Endodermal cell (in vitro differentiated cells): ENCODE measurements at regions not wholly inside any gene's neighbourhood (a gene's known extent, or its start where the extent isn't known, plus 50 kb on each side); places are given as distances from the start of the nearest gene placed in this dataset.

ENCODE experiments used
- DNase-seq: peaks from one replicate; pipeline ENCODE4 v3.0.0-alpha.2; 2017
- H3K27ac ChIP-seq: 2 replicates; pipeline ENCODE4 v1.5.1; 2013; ENCODE audit warnings: mild to moderate bottlenecking, low read depth, low read length, moderate library complexity
- H3K27me3 ChIP-seq: 2 replicates; pipeline ENCODE4 v1.6.1; 2013; ENCODE audit warnings: mild to moderate bottlenecking, low read length, moderate library complexity; ENCODE audit not compliant: insufficient read depth, control insufficient read depth, poor library complexity, severe bottlenecking
- H3K36me3 ChIP-seq: 2 replicates; pipeline ENCODE4 v1.7.0; 2013; ENCODE audit warnings: mild to moderate bottlenecking, low read length, moderate library complexity; ENCODE audit not compliant: control insufficient read depth, insufficient read depth
- H3K4me1 ChIP-seq: one replicate; pipeline ENCODE4 v1.7.0; 2013; ENCODE audit warnings: low read length; ENCODE audit not compliant: control insufficient read depth, insufficient read depth
- H3K4me3 ChIP-seq: 2 replicates; pipeline ENCODE4 v1.5.1; 2013; ENCODE audit warnings: mild to moderate bottlenecking, low read length, moderate library complexity
- H3K9ac ChIP-seq: 2 replicates; pipeline ENCODE4 v1.6.1; 2013; ENCODE audit warnings: mild to moderate bottlenecking, low read length, moderate library complexity; ENCODE audit not compliant: poor library complexity, severe bottlenecking; ENCODE audit errors: extremely low read depth
- H3K9me3 ChIP-seq: 2 replicates; pipeline ENCODE4 v1.6.1; 2013; ENCODE audit warnings: mild to moderate bottlenecking, low read length, moderate library complexity; ENCODE audit not compliant: control insufficient read depth
- H3K27ac Mint-ChIP-seq: 2 replicates; pipeline ENCODE4 v1.8.0; 2020; ENCODE audit warnings: mixed read lengths
- H3K27me3 Mint-ChIP-seq: 2 replicates; pipeline ENCODE4 v1.8.0; 2021; ENCODE audit warnings: mild to moderate bottlenecking, mixed read lengths; ENCODE audit not compliant: insufficient read depth
- H3K36me3 Mint-ChIP-seq: 2 replicates; pipeline ENCODE4 v1.8.0; 2020; ENCODE audit warnings: low read depth, mixed read lengths
- H3K4me1 Mint-ChIP-seq: 2 replicates; pipeline ENCODE4 v1.8.0; 2020; ENCODE audit warnings: mixed read lengths
- H3K4me3 Mint-ChIP-seq: 2 replicates; pipeline ENCODE4 v1.8.0; 2020; ENCODE audit warnings: mild to moderate bottlenecking, moderate library complexity, mixed read lengths
- H3K9me3 Mint-ChIP-seq: 2 replicates; pipeline ENCODE4 v1.8.0; 2020; ENCODE audit warnings: mild to moderate bottlenecking, mixed read lengths
- WGBS, 2 experiments: methylation state at CpG; one replicate each; pipeline versions ENCODE4 v1.1.5 to v1.1.7; 2013; ENCODE audit warnings: missing lambda C conversion rate in 2 of 2, mixed read lengths in 1 of 2; ENCODE audit not compliant: insufficient coverage in 1 of 2, insufficient read length in 1 of 2; 5-methylcytosine and 5-hydroxymethylcytosine counted together
- TF ChIP-seq, protein P1 (sequence below): fragments of 200-600 bp; sonication (generic); conservative IDR thresholded peaks from 2 replicates; pipeline ENCODE4 v1.5.0; 2021; ENCODE audit warnings: antibody characterized with exemption, mild to moderate bottlenecking

DNA sequence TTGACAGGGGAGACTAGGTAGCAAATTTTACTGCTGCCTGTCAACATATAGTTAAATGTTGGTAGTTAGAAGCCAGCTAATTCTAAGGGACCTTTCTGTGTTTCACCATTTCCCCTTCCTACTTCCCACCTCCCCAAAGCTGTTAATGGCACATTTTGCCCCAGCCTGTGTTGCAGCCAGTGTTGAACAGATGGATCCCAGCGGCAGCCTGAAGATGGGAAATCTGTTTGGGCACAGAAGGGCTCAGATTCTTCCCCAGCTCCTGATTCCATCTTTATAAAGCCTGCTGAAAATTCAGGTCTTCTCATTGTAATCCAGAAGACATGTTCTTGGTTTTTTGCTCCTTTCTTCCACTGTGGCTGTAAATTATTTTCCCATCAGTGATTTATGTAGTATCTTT, 89.0 kb downstream of the SPRY1 start:
- Mint-ChIP-seq H3K27ac (no peak overlapping the region), H3K27me3 (no peaks in the 10 kb centered on the region), H3K9me3 (no peaks in the 10 kb centered on the region), H3K36me3 (no peaks in the 10 kb centered on the region), H3K4me1 (no peaks in the 10 kb centered on the region), H3K4me3 (no peak overlapping the region)
- 75 to 89% methylated on average over 1 of the region's 1 CpG for WGBS, 2 experiments
- DNase-seq: no peak
- no peaks in the 10 kb centered on the region for H3K9me3 ChIP-seq
- H3K9ac ChIP-seq: no peak overlapping the region
- TF ChIP-seq, protein P1, sequence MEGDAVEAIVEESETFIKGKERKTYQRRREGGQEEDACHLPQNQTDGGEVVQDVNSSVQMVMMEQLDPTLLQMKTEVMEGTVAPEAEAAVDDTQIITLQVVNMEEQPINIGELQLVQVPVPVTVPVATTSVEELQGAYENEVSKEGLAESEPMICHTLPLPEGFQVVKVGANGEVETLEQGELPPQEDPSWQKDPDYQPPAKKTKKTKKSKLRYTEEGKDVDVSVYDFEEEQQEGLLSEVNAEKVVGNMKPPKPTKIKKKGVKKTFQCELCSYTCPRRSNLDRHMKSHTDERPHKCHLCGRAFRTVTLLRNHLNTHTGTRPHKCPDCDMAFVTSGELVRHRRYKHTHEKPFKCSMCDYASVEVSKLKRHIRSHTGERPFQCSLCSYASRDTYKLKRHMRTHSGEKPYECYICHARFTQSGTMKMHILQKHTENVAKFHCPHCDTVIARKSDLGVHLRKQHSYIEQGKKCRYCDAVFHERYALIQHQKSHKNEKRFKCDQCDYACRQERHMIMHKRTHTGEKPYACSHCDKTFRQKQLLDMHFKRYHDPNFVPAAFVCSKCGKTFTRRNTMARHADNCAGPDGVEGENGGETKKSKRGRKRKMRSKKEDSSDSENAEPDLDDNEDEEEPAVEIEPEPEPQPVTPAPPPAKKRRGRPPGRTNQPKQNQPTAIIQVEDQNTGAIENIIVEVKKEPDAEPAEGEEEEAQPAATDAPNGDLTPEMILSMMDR: no peak
- H3K27ac ChIP-seq: no peak overlapping the region
- no peak overlapping the region for H3K4me3 ChIP-seq
- no peaks in the 10 kb centered on the region for H3K36me3 ChIP-seq
- H3K27me3 ChIP-seq: no peaks in the 10 kb centered on the region
- H3K4me1 ChIP-seq: no peaks in the 10 kb centered on the region

DNA sequence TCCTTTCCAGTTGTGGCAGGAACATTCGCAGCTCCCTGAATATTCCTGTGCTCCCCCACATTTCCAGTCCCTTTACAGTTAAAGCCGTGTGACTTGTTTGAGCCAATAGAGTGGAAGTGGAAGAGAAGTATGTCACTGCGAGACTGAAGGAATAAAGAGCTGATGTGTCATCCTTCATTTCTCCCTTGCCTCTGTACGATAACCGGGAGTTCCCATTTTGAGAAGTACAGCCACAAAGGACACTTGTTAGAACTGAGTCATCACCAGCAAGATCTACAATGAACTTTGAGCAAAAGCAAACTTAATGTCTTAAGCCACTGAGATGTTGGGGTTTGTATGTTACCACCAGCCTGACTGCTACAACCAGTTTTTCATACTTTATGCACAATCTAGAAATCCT, 92.3 kb downstream of the SPRY1 start:
- WGBS, 2 experiments: 77 to 80% methylated on average over 2 to 5 of the region's 5 CpGs
- Histone ChIP-seq H3K9me3 (no peaks in the 10 kb centered on the region), H3K27ac (no peak overlapping the region), H3K4me3 (no peak overlapping the region), H3K27me3 (no peaks in the 10 kb centered on the region), H3K36me3 (no peaks in the 10 kb centered on the region), H3K9ac (no peak overlapping the region), H3K4me1 (no peaks in the 10 kb centered on the region)
- no peaks in the 10 kb centered on the region for H3K36me3 Mint-ChIP-seq
- no peaks in the 10 kb centered on the region for H3K4me1 Mint-ChIP-seq
- H3K9me3 Mint-ChIP-seq: no peaks in the 10 kb centered on the region
- no peak for DNase-seq
- no peak overlapping the region for H3K27ac Mint-ChIP-seq
- H3K4me3 Mint-ChIP-seq: no peak overlapping the region
- TF ChIP-seq, protein P1: no peak
- H3K27me3 Mint-ChIP-seq: no peaks in the 10 kb centered on the region

DNA sequence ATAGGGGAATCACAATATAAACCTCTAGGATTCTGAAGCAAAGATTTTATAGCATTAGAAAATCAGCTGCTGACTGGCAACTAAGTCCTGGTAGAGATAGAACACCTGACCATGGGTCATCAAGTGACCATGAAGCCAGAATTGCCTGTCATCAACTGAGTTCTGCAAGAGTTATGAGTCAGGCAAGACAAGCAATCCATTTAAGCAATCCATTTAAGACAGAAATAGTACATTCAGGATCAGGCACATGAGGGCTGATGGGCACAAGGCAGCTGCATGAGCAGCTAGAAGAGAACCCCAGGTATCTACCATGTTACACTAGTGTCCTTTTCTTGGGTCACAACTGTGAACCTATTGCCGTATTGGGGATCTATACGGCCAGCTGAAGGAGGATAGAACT, 98.9 kb downstream of the SPRY1 start:
- 93 to 94% methylated on average over 2 of the region's 2 CpGs for WGBS, 2 experiments
- no peak overlapping the region for H3K4me3 ChIP-seq
- no peaks in the 10 kb centered on the region for H3K36me3 Mint-ChIP-seq
- no peaks in the 10 kb centered on the region for H3K27me3 Mint-ChIP-seq
- H3K4me1 Mint-ChIP-seq: peaks cover 28% of the 10 kb centered on the region
- TF ChIP-seq, protein P1: no peak
- no peak overlapping the region for H3K4me3 Mint-ChIP-seq
- no peak overlapping the region for H3K27ac ChIP-seq
- no peak overlapping the region for H3K9ac ChIP-seq
- peaks cover 12% of the 10 kb centered on the region for H3K9me3 ChIP-seq
- peaks cover 5% of the 10 kb centered on the region for H3K4me1 ChIP-seq
- H3K36me3 ChIP-seq: no peaks in the 10 kb centered on the region
- H3K27ac Mint-ChIP-seq: no peak overlapping the region
- H3K27me3 ChIP-seq: no peaks in the 10 kb centered on the region
- no peak for DNase-seq
- H3K9me3 Mint-ChIP-seq: peaks cover 5% of the 10 kb centered on the region
